ENCODE measurements at regions not wholly inside any gene's neighbourhood (a gene's known extent, or its start where the extent isn't known, plus 50 kb on each side); places are given as distances from the start of the nearest gene placed in this dataset.

DNA sequence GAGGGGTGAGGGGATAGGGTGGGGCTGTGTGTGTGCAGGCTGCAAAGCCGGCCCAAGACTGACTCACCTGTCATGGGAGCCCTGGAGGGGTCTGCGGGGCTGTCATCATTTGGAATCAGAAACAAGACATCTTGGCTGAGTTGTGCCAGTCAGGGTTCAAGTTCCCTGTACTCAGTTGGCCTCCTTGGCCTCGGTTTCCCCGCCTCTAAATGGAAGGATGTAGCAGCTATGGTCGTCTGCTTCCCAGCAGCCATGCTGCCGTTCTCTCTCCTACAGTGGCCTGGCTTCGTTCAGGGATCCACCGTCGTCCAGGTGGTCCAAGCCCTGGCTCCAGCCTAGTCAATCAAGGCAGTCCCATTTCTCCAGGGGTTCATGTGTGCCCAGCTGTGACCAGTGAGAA, 83.6 kb upstream of the PMEPA1 start:
- TF ChIP-seq, protein P1, sequence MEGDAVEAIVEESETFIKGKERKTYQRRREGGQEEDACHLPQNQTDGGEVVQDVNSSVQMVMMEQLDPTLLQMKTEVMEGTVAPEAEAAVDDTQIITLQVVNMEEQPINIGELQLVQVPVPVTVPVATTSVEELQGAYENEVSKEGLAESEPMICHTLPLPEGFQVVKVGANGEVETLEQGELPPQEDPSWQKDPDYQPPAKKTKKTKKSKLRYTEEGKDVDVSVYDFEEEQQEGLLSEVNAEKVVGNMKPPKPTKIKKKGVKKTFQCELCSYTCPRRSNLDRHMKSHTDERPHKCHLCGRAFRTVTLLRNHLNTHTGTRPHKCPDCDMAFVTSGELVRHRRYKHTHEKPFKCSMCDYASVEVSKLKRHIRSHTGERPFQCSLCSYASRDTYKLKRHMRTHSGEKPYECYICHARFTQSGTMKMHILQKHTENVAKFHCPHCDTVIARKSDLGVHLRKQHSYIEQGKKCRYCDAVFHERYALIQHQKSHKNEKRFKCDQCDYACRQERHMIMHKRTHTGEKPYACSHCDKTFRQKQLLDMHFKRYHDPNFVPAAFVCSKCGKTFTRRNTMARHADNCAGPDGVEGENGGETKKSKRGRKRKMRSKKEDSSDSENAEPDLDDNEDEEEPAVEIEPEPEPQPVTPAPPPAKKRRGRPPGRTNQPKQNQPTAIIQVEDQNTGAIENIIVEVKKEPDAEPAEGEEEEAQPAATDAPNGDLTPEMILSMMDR (IDR thresholded peaks at IDR 0.05; ENCODE audit: low read depth, low read length), result no peak
- TF ChIP-seq EZH2phosphoT487 (IDR thresholded peaks at IDR 0.05; ENCODE audit: low read depth), result no peak
